ENCODE measurements at regions not wholly inside any gene's neighbourhood (a gene's known extent, or its start where the extent isn't known, plus 50 kb on each side); places are given as distances from the start of the nearest gene placed in this dataset.

DNA sequence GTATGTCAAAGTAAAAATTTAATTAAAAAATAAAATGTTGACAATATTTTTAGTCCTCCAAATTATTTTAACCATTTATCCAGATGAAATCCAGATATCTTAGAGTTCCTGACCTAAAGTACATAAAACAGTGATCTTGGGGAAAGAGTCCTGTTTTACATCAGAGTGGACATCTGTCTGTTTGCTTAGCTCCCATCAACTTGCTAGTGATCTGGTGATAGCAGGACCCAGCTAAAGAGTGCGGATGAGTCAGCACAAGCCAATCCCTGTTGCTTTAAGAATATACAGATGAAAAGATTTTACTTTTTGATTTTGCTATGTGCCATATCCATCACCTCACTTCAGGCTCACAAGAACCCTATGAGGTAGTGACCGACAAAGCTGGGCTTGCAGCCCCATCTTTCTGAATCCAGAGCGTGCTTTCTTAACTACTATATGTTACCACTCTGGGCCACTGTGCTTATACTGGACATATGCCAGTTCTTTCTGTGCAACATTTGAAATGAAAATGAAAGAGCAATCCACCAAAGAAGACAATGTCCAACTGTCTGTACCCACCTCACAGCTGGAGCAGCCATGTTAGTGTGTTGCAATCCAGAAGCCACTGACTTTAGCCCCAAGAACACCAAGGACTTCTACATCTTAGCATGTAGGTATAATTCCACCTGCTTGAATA lies 167.6 kb upstream of the SESN3 start:
- TF ChIP-seq, protein P1, sequence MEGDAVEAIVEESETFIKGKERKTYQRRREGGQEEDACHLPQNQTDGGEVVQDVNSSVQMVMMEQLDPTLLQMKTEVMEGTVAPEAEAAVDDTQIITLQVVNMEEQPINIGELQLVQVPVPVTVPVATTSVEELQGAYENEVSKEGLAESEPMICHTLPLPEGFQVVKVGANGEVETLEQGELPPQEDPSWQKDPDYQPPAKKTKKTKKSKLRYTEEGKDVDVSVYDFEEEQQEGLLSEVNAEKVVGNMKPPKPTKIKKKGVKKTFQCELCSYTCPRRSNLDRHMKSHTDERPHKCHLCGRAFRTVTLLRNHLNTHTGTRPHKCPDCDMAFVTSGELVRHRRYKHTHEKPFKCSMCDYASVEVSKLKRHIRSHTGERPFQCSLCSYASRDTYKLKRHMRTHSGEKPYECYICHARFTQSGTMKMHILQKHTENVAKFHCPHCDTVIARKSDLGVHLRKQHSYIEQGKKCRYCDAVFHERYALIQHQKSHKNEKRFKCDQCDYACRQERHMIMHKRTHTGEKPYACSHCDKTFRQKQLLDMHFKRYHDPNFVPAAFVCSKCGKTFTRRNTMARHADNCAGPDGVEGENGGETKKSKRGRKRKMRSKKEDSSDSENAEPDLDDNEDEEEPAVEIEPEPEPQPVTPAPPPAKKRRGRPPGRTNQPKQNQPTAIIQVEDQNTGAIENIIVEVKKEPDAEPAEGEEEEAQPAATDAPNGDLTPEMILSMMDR (IDR thresholded peaks at IDR 0.05; ENCODE audit: low read depth, low read length, missing control alignments): no peak
- in situ Hi-C loops (cut with HindIII; ENCODE audit: low sequenced_read_pairs): no loop called here
- no peak for DNase-seq (ENCODE audit: low read depth)
- H3K4me3 ChIP-seq (ENCODE audit: low read depth, low read length): no peak overlapping the region

DNA sequence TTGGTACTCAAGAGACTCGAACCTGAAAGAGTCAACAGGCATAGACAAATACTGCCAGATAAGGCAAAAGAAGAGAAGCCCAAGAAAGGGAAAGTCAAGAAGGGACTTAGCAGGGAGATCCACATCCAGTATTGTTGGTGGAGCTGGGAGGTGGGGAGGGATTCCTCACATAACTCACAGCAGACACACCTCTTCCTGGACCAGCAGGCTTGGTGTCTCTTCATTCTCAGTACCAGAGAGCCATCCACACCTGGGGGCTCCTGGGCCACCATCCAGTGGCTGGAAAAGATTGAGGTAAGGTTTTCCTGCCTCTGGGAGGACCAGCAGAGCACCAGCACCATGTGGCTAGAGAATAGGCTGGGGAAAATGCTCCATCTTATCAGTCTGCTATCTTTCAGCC lies 161.6 kb upstream of the SESN3 start:
- TF ChIP-seq, protein P1 (IDR thresholded peaks at IDR 0.05; ENCODE audit: low read depth, low read length, missing control alignments): no peak
- no peak overlapping the region for H3K4me3 ChIP-seq (ENCODE audit: low read depth, low read length)
- no peak for DNase-seq (ENCODE audit: low read depth)
- in situ Hi-C loops (cut with HindIII; ENCODE audit: low sequenced_read_pairs): no loop called here

DNA sequence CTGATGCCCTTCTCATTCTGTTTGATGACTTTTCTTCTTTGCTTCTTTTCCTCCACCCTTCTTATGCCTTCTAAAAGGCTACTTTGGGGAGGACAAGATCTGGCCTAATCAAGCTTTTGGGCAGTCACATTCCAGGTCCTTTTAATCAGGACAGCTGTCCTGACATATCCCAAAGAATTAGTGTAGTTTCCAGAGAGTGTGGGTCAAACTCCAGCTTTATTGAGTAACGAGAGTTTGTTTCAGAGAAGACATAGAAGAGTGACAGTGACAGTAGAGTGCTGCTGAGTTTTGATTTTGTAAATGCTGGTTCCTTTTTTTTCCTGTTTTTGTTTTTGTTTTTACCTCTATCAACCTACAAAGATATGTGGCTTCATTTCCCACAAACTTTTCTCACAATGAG lies 158.4 kb upstream of the SESN3 start:
- TF ChIP-seq, protein P1 (IDR thresholded peaks at IDR 0.05; ENCODE audit: low read depth, low read length, missing control alignments): no peak
- no peak for DNase-seq (ENCODE audit: low read depth)
- in situ Hi-C loops (cut with HindIII; ENCODE audit: low sequenced_read_pairs): no loop called here
- no peak overlapping the region for H3K4me3 ChIP-seq (ENCODE audit: low read depth, low read length)

DNA sequence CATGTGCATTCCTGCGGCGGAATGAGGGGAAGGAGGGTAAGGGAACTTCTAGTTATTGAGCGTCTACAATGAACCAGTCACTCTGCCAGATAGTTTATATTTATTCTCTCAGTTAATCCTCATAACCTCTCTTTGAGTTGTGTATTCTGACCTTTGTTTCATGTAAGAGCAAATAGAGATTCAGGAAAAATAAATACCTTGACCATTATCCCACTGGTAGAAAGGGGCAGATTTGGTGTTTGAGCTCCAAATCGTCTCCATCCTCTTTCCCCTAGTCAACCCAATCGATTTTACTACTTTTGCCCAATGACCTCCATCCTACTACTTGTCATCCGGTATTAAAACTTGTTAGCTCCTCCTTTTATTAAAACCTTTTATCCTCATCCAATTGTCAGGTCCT lies 157.1 kb upstream of the SESN3 start:
- H3K4me3 ChIP-seq (ENCODE audit: low read depth, low read length): no peak overlapping the region
- TF ChIP-seq, protein P1 (IDR thresholded peaks at IDR 0.05; ENCODE audit: low read depth, low read length, missing control alignments): no peak
- no peak for DNase-seq (ENCODE audit: low read depth)
- in situ Hi-C loops (cut with HindIII; ENCODE audit: low sequenced_read_pairs): no loop called here

DNA sequence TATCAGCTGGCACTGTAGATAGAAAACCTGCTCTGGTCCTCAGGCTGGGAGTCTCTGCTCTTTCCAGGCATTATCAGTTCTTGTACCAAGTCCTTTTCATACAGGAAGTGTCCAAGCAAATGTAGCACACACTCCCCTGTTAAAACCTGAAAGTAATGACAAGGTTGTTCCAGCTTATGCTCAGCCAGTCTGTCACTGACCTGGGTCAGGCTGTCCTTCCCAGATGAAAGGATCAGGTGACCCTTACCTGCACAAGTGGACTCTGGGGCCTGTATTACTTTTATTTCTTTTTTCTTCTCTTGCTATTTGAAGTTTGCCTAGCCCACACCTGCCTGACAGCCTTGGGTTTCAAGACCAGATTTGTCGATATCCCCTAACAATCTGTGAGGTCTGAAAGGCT lies 156.3 kb upstream of the SESN3 start:
- H3K4me3 ChIP-seq (ENCODE audit: low read depth, low read length): no peak overlapping the region
- DNase-seq (ENCODE audit: low read depth): no peak
- in situ Hi-C loops (cut with HindIII; ENCODE audit: low sequenced_read_pairs): no loop called here
- TF ChIP-seq, protein P1 (IDR thresholded peaks at IDR 0.05; ENCODE audit: low read depth, low read length, missing control alignments): no peak

DNA sequence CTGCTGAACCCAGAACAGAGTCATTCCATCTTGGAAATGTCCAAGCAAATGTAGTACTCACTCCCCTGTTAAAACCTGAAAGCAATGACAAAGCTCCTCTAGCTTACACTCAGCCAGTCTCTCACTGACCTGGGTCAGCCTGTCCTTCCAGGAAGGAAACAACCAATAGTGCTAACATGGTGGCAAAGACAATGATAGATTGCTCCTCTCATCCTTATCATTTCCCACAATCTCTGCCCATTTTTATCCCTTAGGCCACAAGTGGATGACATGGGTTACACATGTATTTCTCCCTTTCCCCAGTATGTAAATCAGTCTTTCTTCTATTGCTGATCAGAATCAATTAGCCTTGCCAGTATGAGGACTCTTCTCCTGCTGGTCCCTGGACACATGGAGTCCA lies 154.6 kb upstream of the SESN3 start:
- no peak for DNase-seq (ENCODE audit: low read depth)
- in situ Hi-C loops (cut with HindIII; ENCODE audit: low sequenced_read_pairs): no loop called here
- no peak overlapping the region for H3K4me3 ChIP-seq (ENCODE audit: low read depth, low read length)
- TF ChIP-seq, protein P1 (IDR thresholded peaks at IDR 0.05; ENCODE audit: low read depth, low read length, missing control alignments): no peak
